ENCODE measurements at regions not wholly inside any gene's neighbourhood (a gene's known extent, or its start where the extent isn't known, plus 50 kb on each side); places are given as distances from the start of the nearest gene placed in this dataset.

- no peak overlapping the region for H3K4me3 Mint-ChIP-seq
- no peak overlapping the region for H3K27ac Mint-ChIP-seq
- ATAC-seq (no peak), DNase-seq (ENCODE audit: low spot score) (no peak)
- peaks cover 15% of the 10 kb centered on the region for H3K4me1 Mint-ChIP-seq
- TF ChIP-seq MXD4 (CRISPR knock-in tag; IDR thresholded peaks at IDR 0.05; ENCODE audit: borderline replicate concordance) (no peak), ESRRA (CRISPR knock-in tag; IDR thresholded peaks at IDR 0.05; ENCODE audit: borderline replicate concordance) (no peak), FOXJ3 (CRISPR knock-in tag; IDR thresholded peaks at IDR 0.05; ENCODE audit: borderline replicate concordance) (no peak), FOXP1 (CRISPR knock-in tag; IDR thresholded peaks at IDR 0.05; ENCODE audit: borderline replicate concordance) (no peak), ATF1 (CRISPR knock-in tag; IDR thresholded peaks at IDR 0.05) (no peak), USF1 (CRISPR knock-in tag; IDR thresholded peaks at IDR 0.05) (no peak), ZNF532 (CRISPR knock-in tag; IDR thresholded peaks at IDR 0.05; ENCODE audit: borderline replicate concordance) (no peak), OVOL2 (CRISPR knock-in tag; IDR thresholded peaks at IDR 0.05; ENCODE audit: borderline replicate concordance) (no peak), SOX15 (CRISPR knock-in tag; IDR thresholded peaks at IDR 0.05) (no peak)
- TF ChIP-seq, protein P1, sequence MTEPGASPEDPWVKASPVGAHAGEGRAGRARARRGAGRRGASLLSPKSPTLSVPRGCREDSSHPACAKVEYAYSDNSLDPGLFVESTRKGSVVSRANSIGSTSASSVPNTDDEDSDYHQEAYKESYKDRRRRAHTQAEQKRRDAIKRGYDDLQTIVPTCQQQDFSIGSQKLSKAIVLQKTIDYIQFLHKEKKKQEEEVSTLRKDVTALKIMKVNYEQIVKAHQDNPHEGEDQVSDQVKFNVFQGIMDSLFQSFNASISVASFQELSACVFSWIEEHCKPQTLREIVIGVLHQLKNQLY (CRISPR knock-in tag; IDR thresholded peaks at IDR 0.05): no peak
- TF ChIP-seq, protein P2, sequence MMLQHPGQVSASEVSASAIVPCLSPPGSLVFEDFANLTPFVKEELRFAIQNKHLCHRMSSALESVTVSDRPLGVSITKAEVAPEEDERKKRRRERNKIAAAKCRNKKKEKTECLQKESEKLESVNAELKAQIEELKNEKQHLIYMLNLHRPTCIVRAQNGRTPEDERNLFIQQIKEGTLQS (CRISPR knock-in tag; conservative IDR thresholded peaks at IDR 0.05): no peak
- TF ChIP-seq, protein P3, sequence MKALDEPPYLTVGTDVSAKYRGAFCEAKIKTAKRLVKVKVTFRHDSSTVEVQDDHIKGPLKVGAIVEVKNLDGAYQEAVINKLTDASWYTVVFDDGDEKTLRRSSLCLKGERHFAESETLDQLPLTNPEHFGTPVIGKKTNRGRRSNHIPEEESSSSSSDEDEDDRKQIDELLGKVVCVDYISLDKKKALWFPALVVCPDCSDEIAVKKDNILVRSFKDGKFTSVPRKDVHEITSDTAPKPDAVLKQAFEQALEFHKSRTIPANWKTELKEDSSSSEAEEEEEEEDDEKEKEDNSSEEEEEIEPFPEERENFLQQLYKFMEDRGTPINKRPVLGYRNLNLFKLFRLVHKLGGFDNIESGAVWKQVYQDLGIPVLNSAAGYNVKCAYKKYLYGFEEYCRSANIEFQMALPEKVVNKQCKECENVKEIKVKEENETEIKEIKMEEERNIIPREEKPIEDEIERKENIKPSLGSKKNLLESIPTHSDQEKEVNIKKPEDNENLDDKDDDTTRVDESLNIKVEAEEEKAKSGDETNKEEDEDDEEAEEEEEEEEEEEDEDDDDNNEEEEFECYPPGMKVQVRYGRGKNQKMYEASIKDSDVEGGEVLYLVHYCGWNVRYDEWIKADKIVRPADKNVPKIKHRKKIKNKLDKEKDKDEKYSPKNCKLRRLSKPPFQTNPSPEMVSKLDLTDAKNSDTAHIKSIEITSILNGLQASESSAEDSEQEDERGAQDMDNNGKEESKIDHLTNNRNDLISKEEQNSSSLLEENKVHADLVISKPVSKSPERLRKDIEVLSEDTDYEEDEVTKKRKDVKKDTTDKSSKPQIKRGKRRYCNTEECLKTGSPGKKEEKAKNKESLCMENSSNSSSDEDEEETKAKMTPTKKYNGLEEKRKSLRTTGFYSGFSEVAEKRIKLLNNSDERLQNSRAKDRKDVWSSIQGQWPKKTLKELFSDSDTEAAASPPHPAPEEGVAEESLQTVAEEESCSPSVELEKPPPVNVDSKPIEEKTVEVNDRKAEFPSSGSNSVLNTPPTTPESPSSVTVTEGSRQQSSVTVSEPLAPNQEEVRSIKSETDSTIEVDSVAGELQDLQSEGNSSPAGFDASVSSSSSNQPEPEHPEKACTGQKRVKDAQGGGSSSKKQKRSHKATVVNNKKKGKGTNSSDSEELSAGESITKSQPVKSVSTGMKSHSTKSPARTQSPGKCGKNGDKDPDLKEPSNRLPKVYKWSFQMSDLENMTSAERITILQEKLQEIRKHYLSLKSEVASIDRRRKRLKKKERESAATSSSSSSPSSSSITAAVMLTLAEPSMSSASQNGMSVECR (CRISPR knock-in tag; IDR thresholded peaks at IDR 0.05; ENCODE audit: borderline replicate concordance): no peak
- TF ChIP-seq, protein P4, sequence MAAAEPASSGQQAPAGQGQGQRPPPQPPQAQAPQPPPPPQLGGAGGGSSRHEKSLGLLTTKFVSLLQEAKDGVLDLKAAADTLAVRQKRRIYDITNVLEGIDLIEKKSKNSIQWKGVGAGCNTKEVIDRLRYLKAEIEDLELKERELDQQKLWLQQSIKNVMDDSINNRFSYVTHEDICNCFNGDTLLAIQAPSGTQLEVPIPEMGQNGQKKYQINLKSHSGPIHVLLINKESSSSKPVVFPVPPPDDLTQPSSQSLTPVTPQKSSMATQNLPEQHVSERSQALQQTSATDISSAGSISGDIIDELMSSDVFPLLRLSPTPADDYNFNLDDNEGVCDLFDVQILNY (CRISPR knock-in tag; IDR thresholded peaks at IDR 0.05): no peak
- ChIA-PET CTCF (no interaction called here), POLR2A (no interaction called here)
- H3K27me3 Mint-ChIP-seq (ENCODE audit: low read depth): peaks cover 8% of the 10 kb centered on the region
- peaks cover 40% of the 10 kb centered on the region for H3K9me3 Mint-ChIP-seq
- H3K36me3 Mint-ChIP-seq: peaks cover 25% of the 10 kb centered on the region
These were observed 195.7 kb upstream of the PDZRN3 start for GRCh38 chr3:73820431-73820830.

GRCh38 chr3:73815966-73816365, 191.2 kb upstream of the PDZRN3 start:
- no peak for ATAC-seq
- ChIA-PET POLR2A (no interaction called here), CTCF (no interaction called here)
- Mint-ChIP-seq H3K36me3 (peaks cover 11% of the 10 kb centered on the region), H3K27me3 (ENCODE audit: low read depth) (peaks cover 8% of the 10 kb centered on the region), H3K9me3 (peaks cover 27% of the 10 kb centered on the region), H3K4me3 (no peak overlapping the region), H3K27ac (no peak overlapping the region), H3K4me1 (peaks cover 15% of the 10 kb centered on the region)
- TF ChIP-seq ETV6 (CRISPR knock-in tag; IDR thresholded peaks at IDR 0.05) (no peak), CTCF (IDR thresholded peaks at IDR 0.05) (no peak), AFF4 (CRISPR knock-in tag; IDR thresholded peaks at IDR 0.05; ENCODE audit: borderline replicate concordance) (no peak)
- DNase-seq (ENCODE audit: low spot score): no peak
